ENCODE measurements at regions not wholly inside any gene's neighbourhood (a gene's known extent, or its start where the extent isn't known, plus 50 kb on each side); places are given as distances from the start of the nearest gene placed in this dataset.

DNA sequence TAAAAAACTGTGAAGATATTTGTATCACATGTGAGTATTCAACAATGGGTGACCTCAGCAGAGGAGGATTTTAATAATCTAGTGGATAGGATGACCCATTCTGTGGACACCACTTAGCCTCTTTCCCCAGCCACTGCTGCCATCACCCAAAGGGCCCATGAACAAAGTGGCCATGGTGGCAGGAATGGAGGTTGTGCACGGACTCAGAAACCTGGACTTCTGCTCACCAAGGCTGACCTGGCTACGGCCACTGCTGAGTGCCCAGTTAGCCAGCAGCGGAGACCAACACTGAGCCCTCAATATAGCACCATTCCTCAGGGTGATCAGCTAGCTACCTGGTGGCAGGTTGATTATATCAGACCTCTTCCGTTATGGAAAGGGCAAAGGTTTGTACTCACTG lies 1410.4 kb upstream of the CDH9 start:
- TF ChIP-seq, protein P1, sequence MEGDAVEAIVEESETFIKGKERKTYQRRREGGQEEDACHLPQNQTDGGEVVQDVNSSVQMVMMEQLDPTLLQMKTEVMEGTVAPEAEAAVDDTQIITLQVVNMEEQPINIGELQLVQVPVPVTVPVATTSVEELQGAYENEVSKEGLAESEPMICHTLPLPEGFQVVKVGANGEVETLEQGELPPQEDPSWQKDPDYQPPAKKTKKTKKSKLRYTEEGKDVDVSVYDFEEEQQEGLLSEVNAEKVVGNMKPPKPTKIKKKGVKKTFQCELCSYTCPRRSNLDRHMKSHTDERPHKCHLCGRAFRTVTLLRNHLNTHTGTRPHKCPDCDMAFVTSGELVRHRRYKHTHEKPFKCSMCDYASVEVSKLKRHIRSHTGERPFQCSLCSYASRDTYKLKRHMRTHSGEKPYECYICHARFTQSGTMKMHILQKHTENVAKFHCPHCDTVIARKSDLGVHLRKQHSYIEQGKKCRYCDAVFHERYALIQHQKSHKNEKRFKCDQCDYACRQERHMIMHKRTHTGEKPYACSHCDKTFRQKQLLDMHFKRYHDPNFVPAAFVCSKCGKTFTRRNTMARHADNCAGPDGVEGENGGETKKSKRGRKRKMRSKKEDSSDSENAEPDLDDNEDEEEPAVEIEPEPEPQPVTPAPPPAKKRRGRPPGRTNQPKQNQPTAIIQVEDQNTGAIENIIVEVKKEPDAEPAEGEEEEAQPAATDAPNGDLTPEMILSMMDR (IDR thresholded peaks at IDR 0.05): no peak
- no peak for TF ChIP-seq POLR2AphosphoS5 (IDR thresholded peaks at IDR 0.05)
- TF ChIP-seq POLR2A (IDR thresholded peaks at IDR 0.05; ENCODE audit: low read depth): no peak
- TF ChIP-seq EP300 (IDR thresholded peaks at IDR 0.05): no peak
